IMR-90 (cell line): ENCODE measurements at regions not wholly inside any gene's neighbourhood (a gene's known extent, or its start where the extent isn't known, plus 50 kb on each side); places are given as distances from the start of the nearest gene placed in this dataset.

ENCODE experiments used
- ATAC-seq: fragments of 200-7000 bp; cut with Tn5 transposase; 2 replicates; pipeline ENCODE4 v1.9.1; 2020; ENCODE audit warnings: low read depth, mild to moderate bottlenecking, moderate library complexity
- BruUV-seq: library from RNA; stranded (reverse); fragments of 400-500 nt; replicated peaks from 2 replicates; lab custom pipeline; 2021; lab: Mats Ljungman, UMichigan
- CTCF ChIA-PET: fragments of 300-600 bp; formaldehyde crosslinking; extraction: SDS; loops from one replicate; lab custom pipeline; 2021; ENCODE audit warnings: antibody characterized with exemption; lab: Yijun Ruan, JAX
- POLR2A ChIA-PET: fragments of 300-600 bp; sonication (Branson Sonifier 250); formaldehyde crosslinking; loops from one replicate; lab custom pipeline; 2022; ENCODE audit warnings: antibody characterized with exemption; ENCODE audit not compliant: unreplicated experiment; lab: Charles Lee
- DNase-seq: peaks from one replicate; pipeline ENCODE4 v3.0.0; 2013
- H2AFZ ChIP-seq: replicated peaks from 2 replicates; pipeline ENCODE3; 2013; ENCODE audit warnings: low read length, mild to moderate bottlenecking; ENCODE audit not compliant: poor library complexity
- H2AK5ac ChIP-seq: 2 replicates; pipeline ENCODE4 v1.6.1; 2013; ENCODE audit warnings: low read depth, low read length, inconsistent platforms
- H2AK9ac ChIP-seq: replicated peaks from 2 replicates; pipeline ENCODE3; 2013; ENCODE audit warnings: mild to moderate bottlenecking, low read depth, low read length, moderate library complexity; ENCODE audit not compliant: poor library complexity
- H2BK120ac ChIP-seq: 2 replicates; pipeline ENCODE4 v1.6.1; 2013; ENCODE audit warnings: low read depth, low read length, inconsistent platforms
- H2BK15ac ChIP-seq: 3 replicates; pipeline ENCODE4 v1.6.1; 2013; ENCODE audit warnings: low read depth, low read length, inconsistent platforms
- H2BK20ac ChIP-seq: 2 replicates; pipeline ENCODE4 v1.6.1; 2013; ENCODE audit warnings: low read depth, mild to moderate bottlenecking, inconsistent platforms, low read length, moderate library complexity
- H2BK5ac ChIP-seq: 2 replicates; pipeline ENCODE4 v1.6.1; 2013; ENCODE audit warnings: mild to moderate bottlenecking, low read depth, low read length, inconsistent platforms; ENCODE audit not compliant: poor library complexity, severe bottlenecking
- H3K14ac ChIP-seq: replicated peaks from 2 replicates; pipeline ENCODE4 v1.6.1; 2013; ENCODE audit warnings: low read depth, low read length, inconsistent platforms
- H3K18ac ChIP-seq: 2 replicates; pipeline ENCODE4 v1.6.1; 2013; ENCODE audit warnings: low read depth, low read length, control low read depth
- H3K23ac ChIP-seq: 2 replicates; pipeline ENCODE4 v1.6.1; 2013; ENCODE audit warnings: low read depth, low read length, inconsistent platforms
- H3K27ac ChIP-seq: 2 replicates; pipeline ENCODE4 v1.5.1; 2013; ENCODE audit warnings: mild to moderate bottlenecking, control low read depth, low read length; ENCODE audit not compliant: insufficient read depth
- H3K27me3 ChIP-seq: 2 replicates; pipeline ENCODE4 v1.6.1; 2013; ENCODE audit warnings: low read length; ENCODE audit not compliant: control insufficient read depth, insufficient read depth
- H3K36me3 ChIP-seq: 2 replicates; pipeline ENCODE4 v1.6.1; 2013; ENCODE audit warnings: low read length, mixed read lengths; ENCODE audit not compliant: control insufficient read depth, insufficient read depth
- H3K4ac ChIP-seq: 2 replicates; pipeline ENCODE4 v1.6.1; 2013; ENCODE audit warnings: low read depth, low read length, inconsistent platforms
- H3K4me1 ChIP-seq: 2 replicates; pipeline ENCODE4 v1.6.1; 2013; ENCODE audit warnings: low read length, mixed read lengths; ENCODE audit not compliant: control insufficient read depth, insufficient read depth
- H3K4me2 ChIP-seq: 2 replicates; pipeline ENCODE4 v1.6.1; 2013; ENCODE audit warnings: low read depth, mild to moderate bottlenecking, control low read depth, low read length, moderate library complexity
- H3K4me3 ChIP-seq: 2 replicates; pipeline ENCODE4 v1.5.1; 2013; ENCODE audit warnings: low read depth, mild to moderate bottlenecking, control low read depth, low read length, moderate library complexity; ENCODE audit not compliant: insufficient read depth
- H3K56ac ChIP-seq: 2 replicates; pipeline ENCODE4 v1.6.1; 2013; ENCODE audit warnings: low read length, inconsistent platforms; ENCODE audit not compliant: insufficient read depth; ENCODE audit errors: extremely low read depth
- H3K79me1 ChIP-seq, 2 experiments: 2 replicates each; pipeline ENCODE4 v1.6.1; 2013; ENCODE audit warnings: low read length in 2 of 2, inconsistent platforms in 1 of 2, low read depth in 1 of 2
- H3K9ac ChIP-seq: 2 replicates; pipeline ENCODE4 v1.6.1; 2013; ENCODE audit warnings: low read depth, low read length, control low read depth
- H3K9me1 ChIP-seq: 2 replicates; pipeline ENCODE4 v1.6.1; 2013; ENCODE audit warnings: low read length, inconsistent platforms; ENCODE audit not compliant: insufficient read depth
- H3K9me3 ChIP-seq: 2 replicates; pipeline ENCODE4 v1.6.1; 2013; ENCODE audit warnings: low read length; ENCODE audit not compliant: control insufficient read depth, insufficient read depth
- H4K20me1 ChIP-seq: 2 replicates; pipeline ENCODE4 v1.6.1; 2013; ENCODE audit warnings: low read length, inconsistent platforms; ENCODE audit not compliant: insufficient read depth
- H4K5ac ChIP-seq: 2 replicates; pipeline ENCODE4 v1.6.1; 2013; ENCODE audit warnings: mild to moderate bottlenecking, low read depth, low read length, control low read depth
- H4K8ac ChIP-seq, 2 experiments: 2 replicates each; pipeline ENCODE4 v1.6.1; 2013; ENCODE audit warnings: low read depth in 2 of 2, low read length in 2 of 2, control low read depth in 1 of 2, inconsistent platforms in 1 of 2
- H4K91ac ChIP-seq: 2 replicates; pipeline ENCODE4 v1.6.1; 2013; ENCODE audit warnings: low read depth, low read length, inconsistent platforms; ENCODE audit not compliant: insufficient read depth
- BHLHE40 ChIP-seq: fragments of 150-350 bp; IDR thresholded peaks from 2 replicates; pipeline ENCODE4 v1.6.1; 2016; ENCODE audit warnings: mild to moderate bottlenecking, low read depth, low read length
- CEBPB ChIP-seq: IDR thresholded peaks from 2 replicates; pipeline ENCODE4 v1.6.1; 2012; ENCODE audit warnings: low read depth, low read length, improper control_type of control experiment
- CHD1 ChIP-seq: IDR thresholded peaks from 2 replicates; pipeline ENCODE4 v1.6.1; 2012; ENCODE audit warnings: low read depth, low read length, improper control_type of control experiment
- ELK1 ChIP-seq: fragments of 150-350 bp; IDR thresholded peaks from 2 replicates; pipeline ENCODE4 v1.6.1; 2016; ENCODE audit warnings: low read depth, mild to moderate bottlenecking, low read length, moderate library complexity, borderline replicate concordance
- FOS ChIP-seq: fragments of 150-350 bp; IDR thresholded peaks from 2 replicates; pipeline ENCODE4 v1.6.1; 2016; ENCODE audit warnings: low read depth, low read length
- MAFK ChIP-seq: IDR thresholded peaks from 2 replicates; pipeline ENCODE4 v1.6.1; 2012; ENCODE audit warnings: low read depth, low read length, improper control_type of control experiment
- MAZ ChIP-seq: IDR thresholded peaks from 2 replicates; pipeline ENCODE4 v1.6.1; 2012; ENCODE audit warnings: low read depth, mild to moderate bottlenecking, low read length, improper control_type of control experiment, moderate library complexity, borderline replicate concordance
- MXI1 ChIP-seq: IDR thresholded peaks from 2 replicates; pipeline ENCODE4 v1.6.1; 2012; ENCODE audit warnings: low read depth, mild to moderate bottlenecking, low read length, moderate library complexity, borderline replicate concordance
- NFE2L2 ChIP-seq: fragments of 150-350 bp; IDR thresholded peaks from 2 replicates; pipeline ENCODE4 v1.6.1; 2016; ENCODE audit warnings: low read depth, mild to moderate bottlenecking, low read length
- POLR2A ChIP-seq: IDR thresholded peaks from 2 replicates; pipeline ENCODE4 v1.6.1; 2012; ENCODE audit warnings: mild to moderate bottlenecking, low read depth, low read length
- RAD21 ChIP-seq: IDR thresholded peaks from 2 replicates; pipeline ENCODE4 v1.6.1; 2012; ENCODE audit warnings: low read length, improper control_type of control experiment
- RCOR1 ChIP-seq: IDR thresholded peaks from 2 replicates; pipeline ENCODE4 v1.6.1; 2012; ENCODE audit warnings: mild to moderate bottlenecking, low read length, improper control_type of control experiment; ENCODE audit not compliant: insufficient replicate concordance
- RFX5 ChIP-seq: IDR thresholded peaks from 2 replicates; pipeline ENCODE4 v1.8.0; 2012; ENCODE audit warnings: low read depth, mild to moderate bottlenecking, low read length, moderate library complexity
- SMC3 ChIP-seq: fragments of 150-350 bp; IDR thresholded peaks from 2 replicates; pipeline ENCODE4 v1.6.1; 2016; ENCODE audit warnings: low read depth, mild to moderate bottlenecking, antibody characterized with exemption, low read length, moderate library complexity
- USF2 ChIP-seq: fragments of 150-350 bp; IDR thresholded peaks from 2 replicates; pipeline ENCODE4 v1.6.1; 2017; ENCODE audit warnings: mild to moderate bottlenecking, antibody characterized with exemption, low read length, low read depth
- WGBS, 2 experiments: methylation state at CpG; one replicate each; pipeline versions ENCODE4 v1.1.5 to v1.1.7; 2013; ENCODE audit warnings: missing lambda C conversion rate in 2 of 2; ENCODE audit not compliant: insufficient read length in 1 of 2; ENCODE audit errors: extremely low coverage in 2 of 2; 5-methylcytosine and 5-hydroxymethylcytosine counted together
- dilution Hi-C: fragments of 300-500 bp; cut with HindIII; formaldehyde crosslinking; loops from one replicate; pipeline ENCODE4 v1.14.3; 2018; ENCODE audit warnings: low sequenced_read_pairs; ENCODE audit not compliant: unreplicated experiment
- in situ Hi-C: fragments of 300-500 bp; cut with MboI; formaldehyde crosslinking; loops from 3 replicates; pipeline ENCODE4 v1.14.3; 2019; ENCODE audit warnings: low sequenced_read_pairs, inconsistent platforms, mixed read lengths
- intact Hi-C: fragments of 100-400 bp; cut with micrococcal nuclease; formaldehyde crosslinking; loops from 2 replicates; pipeline ENCODE4 v1.10.0; 2022
- TF ChIP-seq, protein P1 (sequence below): conservative IDR thresholded peaks from 2 replicates; pipeline ENCODE4 v1.5.1; 2012; ENCODE audit warnings: mild to moderate bottlenecking, low read depth, low read length, improper control_type of control experiment

DNA sequence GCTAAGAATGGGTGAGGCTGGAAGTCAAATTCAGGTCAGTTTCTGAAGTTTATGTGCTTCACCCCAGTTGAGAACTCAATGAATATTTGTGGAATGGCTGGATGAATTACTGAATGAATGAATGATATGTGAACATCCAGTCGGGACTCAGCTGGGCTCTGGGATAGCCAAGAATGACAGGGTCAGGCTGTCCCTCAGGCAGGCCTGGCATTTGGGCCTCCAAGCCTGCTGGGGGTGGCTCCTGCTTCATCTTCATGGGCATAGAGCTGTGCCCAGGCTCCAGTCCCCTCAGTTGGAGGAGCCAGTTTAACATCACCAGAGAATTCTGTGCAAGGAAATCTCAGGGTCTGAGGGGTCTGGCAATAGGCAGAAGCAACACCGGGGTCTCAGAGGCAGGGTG is 185.8 kb downstream of the PHETA1 start:
- no peak for DNase-seq
- H2AFZ ChIP-seq: no peak overlapping the region
- no peak overlapping the region for H2BK5ac ChIP-seq
- no peaks in the 10 kb centered on the region for H4K20me1 ChIP-seq
- dilution Hi-C loops (no loop called here), intact Hi-C loops (no loop called here), in situ Hi-C loops (no loop called here)
- no peak overlapping the region for H3K4me2 ChIP-seq
- H2BK15ac ChIP-seq: no peak overlapping the region
- no peak overlapping the region for H3K4ac ChIP-seq
- H2AK9ac ChIP-seq: no peak overlapping the region
- H3K9me3 ChIP-seq: no peaks in the 10 kb centered on the region
- no peak overlapping the region for H2BK20ac ChIP-seq
- no peak overlapping the region for H3K27ac ChIP-seq
- H3K56ac ChIP-seq: no peak overlapping the region
- ChIA-PET CTCF (no interaction called here), POLR2A (no interaction called here)
- peaks cover 21% of the 10 kb centered on the region for H3K27me3 ChIP-seq
- no peaks in the 10 kb centered on the region for H3K79me1 ChIP-seq
- no peak overlapping the region for H3K4me3 ChIP-seq
- no peak for ATAC-seq
- BruUV-seq: no TSS peak
- H4K8ac ChIP-seq: no peak overlapping the region
- H3K36me3 ChIP-seq: no peaks in the 10 kb centered on the region
- TF ChIP-seq CHD1: no peak
- no peak for TF ChIP-seq SMC3
- TF ChIP-seq NFE2L2: no peak
- TF ChIP-seq RCOR1: no peak
- no peak for TF ChIP-seq MAZ
- TF ChIP-seq FOS: no peak
- no peak for TF ChIP-seq USF2
- no peak for TF ChIP-seq POLR2A
- no peak for TF ChIP-seq MXI1
- TF ChIP-seq BHLHE40: no peak
- TF ChIP-seq, protein P1, sequence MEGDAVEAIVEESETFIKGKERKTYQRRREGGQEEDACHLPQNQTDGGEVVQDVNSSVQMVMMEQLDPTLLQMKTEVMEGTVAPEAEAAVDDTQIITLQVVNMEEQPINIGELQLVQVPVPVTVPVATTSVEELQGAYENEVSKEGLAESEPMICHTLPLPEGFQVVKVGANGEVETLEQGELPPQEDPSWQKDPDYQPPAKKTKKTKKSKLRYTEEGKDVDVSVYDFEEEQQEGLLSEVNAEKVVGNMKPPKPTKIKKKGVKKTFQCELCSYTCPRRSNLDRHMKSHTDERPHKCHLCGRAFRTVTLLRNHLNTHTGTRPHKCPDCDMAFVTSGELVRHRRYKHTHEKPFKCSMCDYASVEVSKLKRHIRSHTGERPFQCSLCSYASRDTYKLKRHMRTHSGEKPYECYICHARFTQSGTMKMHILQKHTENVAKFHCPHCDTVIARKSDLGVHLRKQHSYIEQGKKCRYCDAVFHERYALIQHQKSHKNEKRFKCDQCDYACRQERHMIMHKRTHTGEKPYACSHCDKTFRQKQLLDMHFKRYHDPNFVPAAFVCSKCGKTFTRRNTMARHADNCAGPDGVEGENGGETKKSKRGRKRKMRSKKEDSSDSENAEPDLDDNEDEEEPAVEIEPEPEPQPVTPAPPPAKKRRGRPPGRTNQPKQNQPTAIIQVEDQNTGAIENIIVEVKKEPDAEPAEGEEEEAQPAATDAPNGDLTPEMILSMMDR: no peak
- no peak for TF ChIP-seq ELK1
- no peak for TF ChIP-seq RAD21
- no peak for TF ChIP-seq MAFK
- TF ChIP-seq CEBPB: no peak
- no peak for TF ChIP-seq RFX5
- H3K14ac ChIP-seq: no peak overlapping the region
- H2BK120ac ChIP-seq: no peak overlapping the region
- H3K9me1 ChIP-seq: no peaks in the 10 kb centered on the region; the same call in 1 of the 2 replicates
- H3K23ac ChIP-seq: no peak overlapping the region
- WGBS, 2 experiments: no CpG with 5 or more reads among the region's 2 CpGs
- H3K4me1 ChIP-seq: no peaks in the 10 kb centered on the region
- H4K91ac ChIP-seq: no peak overlapping the region
- no peak overlapping the region for H3K9ac ChIP-seq
- no peak overlapping the region for H4K5ac ChIP-seq
- no peak overlapping the region for H2AK5ac ChIP-seq
- H3K18ac ChIP-seq: no peak overlapping the region
